ENCODE measurements at regions not wholly inside any gene's neighbourhood (a gene's known extent, or its start where the extent isn't known, plus 50 kb on each side); places are given as distances from the start of the nearest gene placed in this dataset.
"Not testable (repeated sequence)": the region's sequence is repeated elsewhere in the genome, so short reads cannot be mapped to it uniquely, and the experiment has no call there.

- no peak for DNase-seq (ENCODE audit: low read depth in 3 of 3)
Measured at GRCh38 chr15:87538327-87538834, 718.2 kb downstream of the NTRK3 start.

- no peak for DNase-seq (ENCODE audit: low read depth in 3 of 3)
Measured at GRCh38 chr15:87537295-87537694, 719.2 kb downstream of the NTRK3 start.

DNA sequence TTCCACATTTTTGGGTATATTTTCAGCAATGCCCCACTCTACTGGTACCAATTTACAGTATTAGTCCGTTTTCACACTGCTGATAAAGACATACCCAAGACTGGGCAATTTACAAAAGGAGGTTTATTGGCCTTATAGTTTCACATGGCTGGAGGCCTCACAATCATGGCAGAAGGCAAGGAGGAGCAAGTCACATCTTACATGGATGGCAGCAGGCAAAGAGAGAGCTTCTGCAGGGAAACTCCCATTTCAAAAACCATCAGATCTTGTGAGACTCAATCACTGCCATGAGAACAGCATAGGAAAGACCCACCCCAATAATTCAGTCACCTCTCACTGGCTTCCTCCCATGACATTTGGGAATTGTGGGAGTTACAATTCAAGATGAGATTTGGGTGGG is 722.9 kb downstream of the NTRK3 start:
- not testable (repeated sequence) for DNase-seq (ENCODE audit: low read depth in 3 of 3)

DNA sequence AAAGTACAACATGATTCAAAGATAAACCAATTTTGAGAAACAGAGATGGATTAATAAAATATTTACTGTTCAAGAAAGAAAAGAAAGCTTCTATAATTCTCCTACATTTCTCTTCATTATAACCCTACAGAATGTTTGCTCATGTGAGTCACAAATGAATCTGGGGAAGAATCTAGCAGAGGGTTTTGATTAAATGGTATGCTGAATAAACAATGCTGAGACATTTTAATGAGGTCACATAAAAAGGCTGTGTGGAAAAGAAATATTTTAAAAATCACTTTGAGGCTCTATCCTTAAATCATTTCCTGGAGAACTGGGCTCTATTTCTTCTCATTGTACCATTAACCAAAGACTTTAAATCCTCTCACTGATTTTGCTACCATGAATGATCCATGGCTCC is 727.7 kb downstream of the NTRK3 start:
- no peak for DNase-seq (ENCODE audit: low read depth in 3 of 3)

- no peak for DNase-seq (ENCODE audit: low read depth in 3 of 3)
Measured at GRCh38 chr15:87527875-87528274, 728.7 kb downstream of the NTRK3 start.

DNA sequence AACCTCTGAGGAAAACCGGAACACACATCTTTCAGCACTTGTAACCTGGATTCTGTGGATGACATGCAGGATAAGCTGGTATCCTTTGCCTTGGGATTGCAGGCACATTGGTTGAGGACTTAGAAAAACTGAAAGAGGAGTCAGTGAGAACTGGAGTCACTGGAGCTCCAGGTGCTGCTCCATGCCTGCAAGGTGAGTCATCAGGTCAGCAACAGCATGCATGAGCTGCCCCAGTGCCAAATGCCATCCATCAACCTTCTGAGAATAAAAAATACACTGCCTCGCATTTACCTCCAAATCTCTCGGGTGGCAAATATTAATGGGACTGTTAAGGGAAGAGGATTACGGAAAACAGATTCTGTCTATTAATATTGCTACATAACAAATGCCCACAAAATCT is 729.1 kb downstream of the NTRK3 start:
- no peak for DNase-seq (ENCODE audit: low read depth in 3 of 3)

- no peak for DNase-seq (ENCODE audit: low read depth in 3 of 3)
Measured at GRCh38 chr15:87523516-87523915, 733.0 kb downstream of the NTRK3 start.

GRCh38 chr15:87522997-87523396 is 733.5 kb downstream of the NTRK3 start:
- no peak for DNase-seq (ENCODE audit: low read depth in 3 of 3)

- DNase-seq (ENCODE audit: low read depth in 3 of 3) = no peak
Measured at GRCh38 chr15:87518957-87519356, 737.6 kb downstream of the NTRK3 start.

DNA sequence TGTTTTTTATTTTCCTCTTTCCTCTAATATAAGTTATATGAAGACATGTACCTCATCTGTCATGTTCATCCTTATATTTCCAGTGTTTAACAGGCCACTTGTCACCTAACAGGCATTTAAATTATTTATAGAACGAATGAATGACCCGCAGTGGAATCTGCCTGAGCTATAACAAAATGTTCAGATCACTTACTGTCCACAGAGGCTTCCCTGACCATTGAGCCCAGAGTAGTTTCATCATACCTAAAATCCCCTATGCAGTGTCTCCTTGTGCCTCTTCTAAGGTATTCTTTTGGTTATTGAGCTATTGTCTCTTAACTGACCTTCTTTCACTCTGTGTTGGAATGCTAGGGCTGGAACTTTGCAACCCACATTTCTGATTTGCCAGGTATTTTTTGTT is 748.5 kb downstream of the NTRK3 start:
- no peak for DNase-seq (ENCODE audit: low read depth in 3 of 3)

DNA sequence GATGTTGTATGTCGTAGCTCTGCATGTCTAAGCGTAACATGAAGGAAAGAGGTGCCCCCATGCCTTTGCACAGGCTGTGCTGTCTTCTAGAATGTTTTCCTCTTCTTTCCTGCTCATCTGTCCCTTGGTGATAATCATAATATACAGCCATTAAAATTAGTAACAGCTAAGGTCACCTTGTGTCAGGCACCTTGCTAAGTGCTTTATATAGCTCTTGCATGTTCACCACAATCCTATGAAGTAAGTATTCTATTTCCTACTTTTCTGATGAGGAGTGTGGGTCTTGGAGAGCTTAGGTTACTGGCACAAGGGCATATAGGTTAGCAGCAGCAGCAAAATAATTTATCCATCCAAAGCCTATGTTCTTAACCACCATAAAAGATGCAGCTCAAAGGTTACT is 754.4 kb downstream of the NTRK3 start:
- DNase-seq (ENCODE audit: low read depth in 3 of 3) = no peak

GRCh38 chr15:87500240-87500639 is 756.3 kb downstream of the NTRK3 start:
- DNase-seq (ENCODE audit: low read depth in 3 of 3) = no peak

GRCh38 chr15:87498560-87498959 is 758.0 kb downstream of the NTRK3 start:
- DNase-seq (ENCODE audit: low read depth in 3 of 3) = no peak

GRCh38 chr15:87496795-87497194 is 759.7 kb downstream of the NTRK3 start:
- DNase-seq (ENCODE audit: low read depth in 3 of 3) = no peak

- DNase-seq (ENCODE audit: low read depth in 3 of 3) = no peak
Measured at GRCh38 chr15:87496109-87496508, 760.4 kb downstream of the NTRK3 start.

- DNase-seq (ENCODE audit: low read depth in 3 of 3) = no peak
Measured at GRCh38 chr15:87493803-87494202, 762.7 kb downstream of the NTRK3 start.

DNA sequence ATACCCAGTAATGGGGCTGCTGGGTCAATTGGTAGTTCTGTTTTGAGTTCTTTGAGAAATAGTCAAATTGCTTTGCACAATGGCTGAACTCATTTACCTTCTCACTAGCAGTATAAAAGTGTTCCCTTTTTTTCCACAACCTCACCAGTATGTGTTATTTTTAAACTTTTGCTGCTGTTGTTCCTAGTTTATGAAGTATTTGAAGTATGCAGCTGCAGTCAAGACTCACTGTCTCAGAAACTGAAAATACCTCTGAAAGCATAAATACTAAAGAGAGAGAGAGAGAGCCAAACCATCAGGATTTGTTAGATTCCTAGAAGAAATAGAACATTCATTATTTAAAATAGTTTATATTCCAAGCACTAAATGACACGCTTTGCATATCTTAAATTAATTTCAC is 764.2 kb downstream of the NTRK3 start:
- no peak for DNase-seq (ENCODE audit: low read depth in 3 of 3)

DNA sequence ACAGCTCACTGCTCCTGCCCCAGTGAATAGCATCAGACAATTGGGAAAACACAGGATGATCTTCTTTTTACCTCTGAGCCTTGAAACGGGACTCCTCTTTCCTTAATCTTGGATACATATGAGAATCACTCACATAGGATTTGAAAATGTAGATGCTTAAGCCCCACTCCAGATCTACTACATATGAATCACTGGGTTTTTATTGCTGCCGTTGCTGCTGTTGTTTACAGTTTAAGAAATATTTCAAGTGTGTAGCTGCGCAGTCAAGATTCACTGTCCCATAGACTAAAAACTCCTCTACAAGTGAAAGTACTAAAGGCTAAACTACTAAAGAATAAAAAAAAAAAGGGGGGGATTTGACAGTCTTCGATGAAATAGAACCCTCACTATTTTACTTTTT is 765.9 kb downstream of the NTRK3 start:
- DNase-seq (ENCODE audit: low read depth in 3 of 3) = no peak

GRCh38 chr15:87489902-87490665 is 766.5 kb downstream of the NTRK3 start:
- DNase-seq (ENCODE audit: low read depth in 3 of 3) = no peak

- no peak for DNase-seq (ENCODE audit: low read depth in 3 of 3)
Measured at GRCh38 chr15:87489456-87489855, 767.1 kb downstream of the NTRK3 start.

- DNase-seq (ENCODE audit: low read depth in 3 of 3) = no peak
Measured at GRCh38 chr15:87487484-87487883, 769.1 kb downstream of the NTRK3 start.

GRCh38 chr15:87483468-87483867 is 773.1 kb downstream of the NTRK3 start:
- DNase-seq (ENCODE audit: low read depth in 3 of 3) = no peak

DNA sequence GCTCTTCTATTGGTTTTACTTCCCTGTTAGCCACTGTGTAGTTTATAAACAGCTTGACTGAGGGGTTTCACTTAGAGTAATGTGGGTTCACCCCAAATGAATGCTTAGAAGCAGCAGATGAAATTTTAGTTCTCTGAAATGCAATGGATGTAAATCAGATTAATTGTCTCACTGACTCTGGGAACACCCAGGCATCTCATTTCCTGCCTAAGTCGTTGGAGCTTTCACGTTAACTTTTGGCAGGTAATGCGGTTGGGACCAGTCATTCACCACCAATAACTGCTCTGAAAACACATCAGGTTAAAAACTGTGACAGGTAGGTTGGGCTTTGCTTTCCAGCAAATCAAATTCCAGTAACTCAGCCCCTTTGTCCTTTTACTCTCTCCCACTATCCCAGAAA is 775.4 kb downstream of the NTRK3 start:
- DNase-seq (ENCODE audit: low read depth in 3 of 3) = no peak

- no peak for DNase-seq (ENCODE audit: low read depth in 3 of 3)
Measured at GRCh38 chr15:87478687-87479072, 777.9 kb downstream of the NTRK3 start.

All from stimulated activated CD4-positive, alpha-beta T cell treated with anti-CD3 and anti-CD28 coated beads, TNF-alpha, amount 100 ng/mL, for 24 hours (primary cell).